CD14-positive monocyte (primary cell): ENCODE measurements at regions not wholly inside any gene's neighbourhood (a gene's known extent, or its start where the extent isn't known, plus 50 kb on each side); places are given as distances from the start of the nearest gene placed in this dataset.

Source experiments
- DNase-seq, 3 donors: peaks; one replicate each; pipeline ENCODE4 v3.0.0-alpha.2; 2011 to 2022
- H2AFZ ChIP-seq: 2 replicates; pipeline ENCODE4 v1.6.0; 2012; ENCODE audit warnings: mild to moderate bottlenecking, low read depth, low read length, inconsistent platforms; ENCODE audit not compliant: insufficient read depth, poor library complexity, severe bottlenecking
- H3K27ac ChIP-seq, 2 donors: 1 replicate in 1 of 2; 2 replicates in 1 of 2; pipeline ENCODE4 v1.5.1; 2012 to 2013; ENCODE audit warnings: low read length in 2 of 2, control low read depth in 1 of 2, inconsistent platforms in 1 of 2, low read depth in 1 of 2, mild to moderate bottlenecking in 1 of 2
- H3K27me3 ChIP-seq, 2 donors: one replicate each; pipeline versions ENCODE4 v1.6.0 to v1.6.1; 2011 to 2013; ENCODE audit warnings: low read length in 2 of 2; ENCODE audit not compliant: control insufficient read depth in 2 of 2, insufficient read depth in 2 of 2
- H3K36me3 ChIP-seq, 2 donors: replicated peaks in 1 of 2; 1 replicate in 1 of 2; 2 replicates in 1 of 2; pipeline versions ENCODE4 v1.5.1 to v1.6.1; 2012 to 2013; ENCODE audit warnings: low read length in 2 of 2, control low read depth in 1 of 2, inconsistent platforms in 1 of 2, mild to moderate bottlenecking in 1 of 2; ENCODE audit not compliant: insufficient read depth in 2 of 2, control insufficient read depth in 1 of 2
- H3K4me1 ChIP-seq, 2 donors: 1 replicate in 1 of 2; 2 replicates in 1 of 2; pipeline versions ENCODE4 v1.5.1 to v1.6.1; 2012 to 2013; ENCODE audit warnings: low read length in 2 of 2, control low read depth in 1 of 2, inconsistent platforms in 1 of 2, mild to moderate bottlenecking in 1 of 2, moderate library complexity in 1 of 2; ENCODE audit not compliant: insufficient read depth in 2 of 2, control insufficient read depth in 1 of 2
- H3K4me2 ChIP-seq: replicated peaks from 2 replicates; pipeline ENCODE3; 2012; ENCODE audit warnings: low read length, moderate library complexity, mild to moderate bottlenecking; ENCODE audit not compliant: poor library complexity, severe bottlenecking; ENCODE audit errors: extremely low read depth
- H3K4me3 ChIP-seq, 3 experiments: fragments of 200-600 bp in 1 of 3; sonication (generic) in 1 of 3; replicated peaks in 1 of 3; 1 replicate in 2 of 3; 2 replicates in 1 of 3; pipeline ENCODE4 v1.5.1; 2011 to 2013; ENCODE audit warnings: low read length in 3 of 3, mild to moderate bottlenecking in 3 of 3, control low read depth in 2 of 3, low read depth in 2 of 3, inconsistent platforms in 1 of 3, moderate library complexity in 1 of 3
- H3K79me2 ChIP-seq: 2 replicates; pipeline ENCODE4 v1.6.0; 2012; ENCODE audit warnings: mild to moderate bottlenecking, control low read depth, inconsistent platforms, low read length, moderate library complexity; ENCODE audit not compliant: insufficient read depth
- H3K9ac ChIP-seq: 2 replicates; pipeline ENCODE4 v1.6.0; 2017; ENCODE audit warnings: low read length, mild to moderate bottlenecking; ENCODE audit not compliant: insufficient read depth, poor library complexity, severe bottlenecking
- H3K9me3 ChIP-seq, 2 donors: replicated peaks in 1 of 2; 1 replicate in 1 of 2; 2 replicates in 1 of 2; pipeline versions ENCODE4 v1.5.1 to v1.6.1; 2012 to 2013; ENCODE audit warnings: low read length in 2 of 2, control low read depth in 1 of 2; ENCODE audit not compliant: control insufficient read depth in 1 of 2, insufficient read depth in 1 of 2
- H4K20me1 ChIP-seq: 2 replicates; pipeline ENCODE4 v1.6.0; 2012; ENCODE audit warnings: mild to moderate bottlenecking, low read length, control low read depth, moderate library complexity; ENCODE audit not compliant: insufficient read depth
- H3K27ac Mint-ChIP-seq, 7 donors: one replicate each; pipeline ENCODE4 v1.8.0; 2020; ENCODE audit warnings: mild to moderate bottlenecking in 7 of 7, mixed read lengths in 7 of 7, moderate library complexity in 6 of 7, inconsistent platforms in 2 of 7
- H3K27me3 Mint-ChIP-seq, 3 donors: one replicate each; pipeline ENCODE4 v1.8.0; 2021 to 2022; ENCODE audit warnings: low read depth in 3 of 3, mild to moderate bottlenecking in 3 of 3, mixed read lengths in 3 of 3, moderate library complexity in 3 of 3, inconsistent platforms in 1 of 3
- H3K36me3 Mint-ChIP-seq, 2 donors: one replicate each; pipeline ENCODE4 v1.8.0; 2020; ENCODE audit warnings: mixed read lengths in 2 of 2, inconsistent platforms in 1 of 2, mild to moderate bottlenecking in 1 of 2
- H3K4me1 Mint-ChIP-seq: one replicate; pipeline ENCODE4 v1.8.0; 2020; ENCODE audit warnings: mild to moderate bottlenecking, mixed read lengths
- H3K4me3 Mint-ChIP-seq, 2 donors: one replicate each; pipeline ENCODE4 v1.8.0; 2020; ENCODE audit warnings: mild to moderate bottlenecking in 2 of 2, mixed read lengths in 2 of 2, moderate library complexity in 1 of 2
- H3K9me3 Mint-ChIP-seq, 7 donors: one replicate each; pipeline ENCODE4 v1.8.0; 2020 to 2022; ENCODE audit warnings: mixed read lengths in 7 of 7, mild to moderate bottlenecking in 6 of 7, moderate library complexity in 6 of 7, inconsistent platforms in 2 of 7
- WGBS: methylation state at CpG from one replicate; pipeline ENCODE4 v1.1.5; 2013; ENCODE audit warnings: missing lambda C conversion rate; ENCODE audit not compliant: insufficient coverage; 5-methylcytosine and 5-hydroxymethylcytosine counted together
- intact Hi-C, 2 donors: fragments of 100-400 bp; cut with micrococcal nuclease; formaldehyde crosslinking; loops; one replicate each; pipeline versions ENCODE4 v1.15.0 to v1.15.1; 2023
- TF ChIP-seq, protein P1 (sequence below): fragments of 200-600 bp; IDR thresholded peaks from one replicate; pipeline ENCODE4 v1.8.0; 2022; ENCODE audit warnings: antibody characterized with exemption, mild to moderate bottlenecking

DNA sequence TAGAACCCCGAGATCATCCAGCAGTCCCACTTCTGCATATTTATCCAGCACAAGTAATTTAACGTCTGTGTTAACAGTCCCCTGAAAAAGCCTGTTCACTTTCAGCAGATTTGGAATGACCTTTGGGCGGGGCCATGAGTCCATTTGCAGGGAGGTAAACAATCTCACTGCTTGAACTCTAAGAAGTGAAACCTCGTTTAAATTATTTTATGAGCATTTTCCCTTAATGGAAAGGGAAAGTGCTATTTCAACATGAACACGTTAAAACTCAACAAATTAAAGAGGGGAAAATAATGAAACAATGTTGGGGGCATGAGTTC lies 282.8 kb downstream of the GATA3 start:
- Mint-ChIP-seq H3K36me3 (no peaks in the 10 kb centered on the region), H3K27ac (no peak overlapping the region), H3K4me3 (no peak overlapping the region), H3K9me3 (peaks cover 0 to 4% (median 2%) of the 10 kb centered on the region in 7 donors), H3K4me1 (peaks cover 7% of the 10 kb centered on the region), H3K27me3 (peaks cover 9 to 16% (median 12%) of the 10 kb centered on the region in 3 donors)
- Histone ChIP-seq H2AFZ (no peak overlapping the region), H3K4me2 (no peak overlapping the region), H3K27ac (no peak overlapping the region), H3K9ac (no peak overlapping the region), H3K4me3 (no peak overlapping the region), H4K20me1 (no peaks in the 10 kb centered on the region), H3K9me3 (no peaks in the 10 kb centered on the region), H3K4me1 (peaks cover 3 to 5% of the 10 kb centered on the region in 2 donors), H3K27me3 (peaks cover 3 to 12% of the 10 kb centered on the region in 2 donors), H3K36me3 (no peaks in the 10 kb centered on the region), H3K79me2 (no peaks in the 10 kb centered on the region)
- WGBS, result 93% methylated on average over 2 of the region's 5 CpGs
- intact Hi-C loops, result no loop called here
- TF ChIP-seq, protein P1, sequence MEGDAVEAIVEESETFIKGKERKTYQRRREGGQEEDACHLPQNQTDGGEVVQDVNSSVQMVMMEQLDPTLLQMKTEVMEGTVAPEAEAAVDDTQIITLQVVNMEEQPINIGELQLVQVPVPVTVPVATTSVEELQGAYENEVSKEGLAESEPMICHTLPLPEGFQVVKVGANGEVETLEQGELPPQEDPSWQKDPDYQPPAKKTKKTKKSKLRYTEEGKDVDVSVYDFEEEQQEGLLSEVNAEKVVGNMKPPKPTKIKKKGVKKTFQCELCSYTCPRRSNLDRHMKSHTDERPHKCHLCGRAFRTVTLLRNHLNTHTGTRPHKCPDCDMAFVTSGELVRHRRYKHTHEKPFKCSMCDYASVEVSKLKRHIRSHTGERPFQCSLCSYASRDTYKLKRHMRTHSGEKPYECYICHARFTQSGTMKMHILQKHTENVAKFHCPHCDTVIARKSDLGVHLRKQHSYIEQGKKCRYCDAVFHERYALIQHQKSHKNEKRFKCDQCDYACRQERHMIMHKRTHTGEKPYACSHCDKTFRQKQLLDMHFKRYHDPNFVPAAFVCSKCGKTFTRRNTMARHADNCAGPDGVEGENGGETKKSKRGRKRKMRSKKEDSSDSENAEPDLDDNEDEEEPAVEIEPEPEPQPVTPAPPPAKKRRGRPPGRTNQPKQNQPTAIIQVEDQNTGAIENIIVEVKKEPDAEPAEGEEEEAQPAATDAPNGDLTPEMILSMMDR, result no peak
- DNase-seq, result no peak

DNA sequence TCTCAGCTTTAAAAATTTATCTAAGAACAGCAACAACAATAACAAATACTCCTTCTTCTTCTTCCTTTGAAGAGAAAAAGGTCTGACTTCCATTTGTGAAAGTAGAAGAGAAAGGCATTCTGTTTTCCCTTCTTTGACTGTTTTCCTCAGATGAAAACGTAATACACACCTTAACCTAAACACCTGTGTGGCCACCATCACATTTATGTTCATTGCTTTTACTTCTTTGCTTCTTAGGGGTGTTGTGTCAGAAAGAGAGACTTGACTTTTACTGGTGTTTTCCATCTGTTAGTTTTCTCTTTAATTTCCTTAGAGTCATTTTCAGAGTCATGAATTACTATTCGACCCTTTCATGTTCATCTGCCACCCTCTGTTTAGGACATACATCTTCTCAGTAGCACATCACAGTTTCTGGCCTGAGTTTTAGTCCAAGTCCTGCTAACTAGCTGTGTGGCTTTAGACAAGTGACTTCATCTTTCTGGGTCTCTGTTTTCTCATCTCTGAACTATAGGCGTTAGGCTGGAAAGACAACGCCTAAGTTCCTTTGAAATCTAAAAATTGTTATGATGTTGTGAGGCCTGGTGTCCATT lies 283.8 kb downstream of the GATA3 start:
- no peak overlapping the region for H3K9ac ChIP-seq
- H3K4me2 ChIP-seq, result no peak overlapping the region
- intact Hi-C loops, result no loop called here
- H3K4me1 ChIP-seq, result no peaks in the 10 kb centered on the region
- no peak overlapping the region for H2AFZ ChIP-seq
- no peaks in the 10 kb centered on the region for H3K36me3 ChIP-seq
- Mint-ChIP-seq H3K36me3 (no peaks in the 10 kb centered on the region), H3K9me3 (peaks cover 0 to 3% (median 2%) of the 10 kb centered on the region in 7 donors), H3K27me3 (peaks cover 4 to 8% (median 4%) of the 10 kb centered on the region in 3 donors), H3K27ac (no peak overlapping the region), H3K4me3 (no peak overlapping the region), H3K4me1 (no peaks in the 10 kb centered on the region)
- no peaks in the 10 kb centered on the region for H3K9me3 ChIP-seq
- H4K20me1 ChIP-seq, result no peaks in the 10 kb centered on the region
- peaks cover 0 to 3% of the 10 kb centered on the region in 2 donors for H3K27me3 ChIP-seq
- no peaks in the 10 kb centered on the region for H3K79me2 ChIP-seq
- H3K27ac ChIP-seq, result no peak overlapping the region
- DNase-seq, result no peak
- no peak overlapping the region for H3K4me3 ChIP-seq
- 93% methylated on average over 3 of the region's 4 CpGs for WGBS
- TF ChIP-seq, protein P1, result no peak
